Fibroblast of lung (primary cell): ENCODE measurements at regions not wholly inside any gene's neighbourhood (a gene's known extent, or its start where the extent isn't known, plus 50 kb on each side); places are given as distances from the start of the nearest gene placed in this dataset.

ENCODE experiments used
- DNase-seq, 2 donors: peaks; one replicate each; pipeline versions ENCODE4 v3.0.0 to v3.0.0-alpha.2; 2010; ENCODE audit warnings: low read depth in 2 of 2
- H2AFZ ChIP-seq: 2 replicates; pipeline ENCODE4 v1.5.1; 2012; ENCODE audit warnings: low read length, control low read depth, inconsistent platforms
- H3K27ac ChIP-seq: 2 replicates; pipeline ENCODE4 v1.5.1; 2011; ENCODE audit warnings: low read length, control low read depth; ENCODE audit not compliant: insufficient read depth
- H3K27me3 ChIP-seq: 2 replicates; pipeline ENCODE4 v1.5.1; 2011; ENCODE audit warnings: mild to moderate bottlenecking, low read length; ENCODE audit not compliant: control insufficient read depth, insufficient read depth
- H3K36me3 ChIP-seq: 2 replicates; pipeline ENCODE4 v1.5.1; 2011; ENCODE audit warnings: low read length; ENCODE audit not compliant: control insufficient read depth, insufficient read depth
- H3K4me1 ChIP-seq: 2 replicates; pipeline ENCODE4 v1.5.1; 2011; ENCODE audit warnings: low read length; ENCODE audit not compliant: control insufficient read depth, insufficient read depth; ENCODE audit errors: extremely low read depth
- H3K4me2 ChIP-seq: 2 replicates; pipeline ENCODE4 v1.5.1; 2011; ENCODE audit warnings: low read length, control low read depth; ENCODE audit not compliant: insufficient read depth; ENCODE audit errors: extremely low read depth
- H3K4me3 ChIP-seq, 4 experiments: fragments of 200-600 bp in 1 of 4; sonication (generic) in 1 of 4; replicated peaks in 1 of 4; 2 replicates each; pipeline ENCODE4 v1.5.1; 2011 to 2016; ENCODE audit warnings: low read length in 4 of 4, low read depth in 3 of 4, mild to moderate bottlenecking in 3 of 4, control low read depth in 2 of 4, inconsistent platforms in 1 of 4, mixed read lengths in 1 of 4; ENCODE audit not compliant: insufficient read depth in 1 of 4; ENCODE audit errors: control extremely low read depth in 1 of 4
- H3K79me2 ChIP-seq: 2 replicates; pipeline ENCODE4 v1.5.1; 2012; ENCODE audit warnings: mild to moderate bottlenecking, low read length, inconsistent platforms; ENCODE audit not compliant: control insufficient read depth, insufficient read depth
- H3K9ac ChIP-seq: 2 replicates; pipeline ENCODE4 v1.5.1; 2011; ENCODE audit warnings: mild to moderate bottlenecking, low read length, control low read depth; ENCODE audit not compliant: insufficient read depth
- H3K9me3 ChIP-seq: 2 replicates; pipeline ENCODE4 v1.5.1; 2012; ENCODE audit warnings: low read depth, low read length; ENCODE audit not compliant: control insufficient read depth, insufficient read depth
- H4K20me1 ChIP-seq: 2 replicates; pipeline ENCODE4 v1.5.1; 2011; ENCODE audit warnings: low read length; ENCODE audit not compliant: control insufficient read depth, insufficient read depth; ENCODE audit errors: extremely low read depth
- CTCF ChIP-seq, 2 donors: IDR thresholded peaks in 1 of 2; conservative IDR thresholded peaks in 1 of 2; 1 replicate in 1 of 2; 2 replicates in 1 of 2; pipeline ENCODE4 v1.5.1; 2011 to 2012; ENCODE audit warnings: low read length in 2 of 2, control low read depth in 1 of 2, inconsistent platforms in 1 of 2, low read depth in 1 of 2, mild to moderate bottlenecking in 1 of 2
- EZH2 ChIP-seq: IDR thresholded peaks from 2 replicates; pipeline ENCODE4 v1.5.1; 2012; ENCODE audit warnings: low read length, control low read depth, mild to moderate bottlenecking; ENCODE audit errors: missing control alignments

- H3K4me2 ChIP-seq, result no peak overlapping the region
- H2AFZ ChIP-seq, result no peak overlapping the region
- no peaks in the 10 kb centered on the region for H3K36me3 ChIP-seq
- H4K20me1 ChIP-seq, result no peaks in the 10 kb centered on the region
- H3K4me3 ChIP-seq, result no peak overlapping the region
- no peaks in the 10 kb centered on the region for H3K9me3 ChIP-seq
- no peaks in the 10 kb centered on the region for H3K79me2 ChIP-seq
- DNase-seq, result no peak
- TF ChIP-seq EZH2 (no peak), CTCF (conservative IDR thresholded peaks at IDR 0.05 in 1 of 2, IDR thresholded peaks at IDR 0.05 in 1 of 2; ENCODE audit: low read depth in 1 of 2, low read length in 2 of 2) (no peak)
- H3K27me3 ChIP-seq, result no peaks in the 10 kb centered on the region
- no peak overlapping the region for H3K27ac ChIP-seq
- no peak overlapping the region for H3K9ac ChIP-seq
- no peaks in the 10 kb centered on the region for H3K4me1 ChIP-seq
Observed at GRCh38 chr6:105907301-105907700, 178.8 kb upstream of the PRDM1 start.

GRCh38 chr6:105902401-105903031 is 183.6 kb upstream of the PRDM1 start:
- Histone ChIP-seq H3K9me3 (no peaks in the 10 kb centered on the region), H3K27ac (no peak overlapping the region)

GRCh38 chr6:105901583-105901982 is 184.6 kb upstream of the PRDM1 start:
- H3K36me3 ChIP-seq, result no peaks in the 10 kb centered on the region
- TF ChIP-seq EZH2 (no peak), CTCF (conservative IDR thresholded peaks at IDR 0.05 in 1 of 2, IDR thresholded peaks at IDR 0.05 in 1 of 2; ENCODE audit: low read depth in 1 of 2, low read length in 2 of 2) (no peak)
- no peak for DNase-seq

More at GRCh38 chr6:105902401-105903031, 183.6 kb upstream of the PRDM1 start:
- H3K27me3 ChIP-seq, result no peaks in the 10 kb centered on the region
- DNase-seq, result peak in 1 of 2 donors; percentile 64
- no peaks in the 10 kb centered on the region for H3K36me3 ChIP-seq
- no peaks in the 10 kb centered on the region for H4K20me1 ChIP-seq
- no peak overlapping the region for H3K4me3 ChIP-seq
- H2AFZ ChIP-seq, result no peak overlapping the region
- no peak overlapping the region for H3K9ac ChIP-seq
- H3K4me1 ChIP-seq, result peaks cover 5% of the 10 kb centered on the region
- H3K79me2 ChIP-seq, result no peaks in the 10 kb centered on the region
- TF ChIP-seq EZH2, result no peak
- TF ChIP-seq CTCF (conservative IDR thresholded peaks at IDR 0.05 in 1 of 2, IDR thresholded peaks at IDR 0.05 in 1 of 2; ENCODE audit: low read depth in 1 of 2, low read length in 2 of 2), result no peak
- peak overlapping the region; percentile 18 for H3K4me2 ChIP-seq

More at GRCh38 chr6:105901583-105901982, 184.6 kb upstream of the PRDM1 start:
- Histone ChIP-seq H3K27me3 (no peaks in the 10 kb centered on the region), H3K9ac (no peak overlapping the region), H2AFZ (no peak overlapping the region), H3K4me1 (peaks cover 5% of the 10 kb centered on the region), H3K79me2 (no peaks in the 10 kb centered on the region), H3K4me3 (no peak overlapping the region), H3K27ac (no peak overlapping the region), H4K20me1 (no peaks in the 10 kb centered on the region), H3K9me3 (no peaks in the 10 kb centered on the region), H3K4me2 (no peak overlapping the region)
